Right renal pelvis (tissue), 4 donors: ENCODE measurements at regions not wholly inside any gene's neighbourhood (a gene's known extent, or its start where the extent isn't known, plus 50 kb on each side); places are given as distances from the start of the nearest gene placed in this dataset.

Source experiments
- DNase-seq, 4 donors: peaks; one replicate each; pipeline ENCODE4 v3.0.0-alpha.2; 2013; ENCODE audit warnings: low read depth in 4 of 4, low spot score in 3 of 4, missing footprints in 1 of 4

DNA sequence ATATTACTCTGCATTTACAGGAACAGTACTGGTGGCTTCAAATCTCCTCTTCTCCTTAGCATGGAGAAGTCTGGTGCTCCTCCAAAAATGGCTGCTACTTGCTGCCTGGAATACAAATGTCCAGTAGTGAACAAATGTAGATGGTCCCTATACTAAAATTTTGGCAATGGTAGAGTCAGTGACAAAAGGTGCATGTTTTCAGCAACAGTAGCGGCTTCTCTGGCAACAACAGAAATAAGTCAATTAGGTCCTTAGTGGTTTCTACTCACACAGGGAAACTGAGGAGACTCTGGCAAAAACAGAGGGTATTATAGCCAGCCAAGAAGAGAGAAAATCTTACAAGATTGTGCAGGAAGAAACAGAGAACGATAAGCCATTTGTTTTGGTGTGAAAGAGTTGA is 1368.4 kb upstream of the ADGRL3 start:
- DNase-seq: no peak

- DNase-seq: no peak
These were observed 1365.2 kb upstream of the ADGRL3 start for GRCh38 chr4:59834943-59835342.

- no peak for DNase-seq
These were observed 1362.4 kb upstream of the ADGRL3 start for GRCh38 chr4:59837751-59838150.

DNA sequence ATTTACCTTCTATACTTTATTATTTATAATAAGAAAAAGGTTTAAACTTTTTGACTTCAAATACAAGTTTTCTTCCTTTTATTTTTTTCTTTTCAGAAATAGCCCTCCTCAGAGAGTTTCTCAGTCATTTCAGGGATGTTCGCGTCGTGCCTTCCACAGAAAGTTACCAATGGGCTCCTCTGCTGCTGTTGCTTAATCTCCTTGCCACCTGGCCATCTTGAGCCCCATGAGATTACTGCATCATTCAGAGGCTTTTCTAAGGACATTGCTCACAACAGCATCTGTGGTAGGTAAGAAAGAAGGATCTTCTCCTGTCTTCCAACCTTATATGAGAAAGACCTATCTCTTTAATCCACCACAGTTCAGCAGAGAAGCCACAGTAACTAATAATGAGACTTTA is 1361.9 kb upstream of the ADGRL3 start:
- DNase-seq: no peak

DNA sequence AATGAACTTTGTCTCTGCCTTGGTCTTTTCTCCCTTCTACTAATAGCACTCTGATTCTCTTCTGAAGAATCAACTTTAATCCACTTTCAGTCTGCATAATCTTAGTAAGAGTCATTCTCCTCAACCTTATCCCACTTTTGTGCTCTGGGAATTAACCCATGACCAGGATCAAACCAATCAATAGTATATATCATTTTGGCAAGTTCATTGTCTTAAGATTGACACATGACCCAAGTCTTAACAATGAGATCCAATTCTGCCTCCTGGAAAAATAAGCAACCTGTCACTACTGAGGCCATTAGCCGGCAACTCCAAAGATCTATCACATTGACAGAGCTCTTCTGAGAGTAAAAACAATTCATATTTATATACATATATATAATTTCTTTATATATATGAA is 1358.4 kb upstream of the ADGRL3 start:
- no peak for DNase-seq

- no peak for DNase-seq
These were observed 1351.7 kb upstream of the ADGRL3 start for GRCh38 chr4:59848457-59848856.

DNA sequence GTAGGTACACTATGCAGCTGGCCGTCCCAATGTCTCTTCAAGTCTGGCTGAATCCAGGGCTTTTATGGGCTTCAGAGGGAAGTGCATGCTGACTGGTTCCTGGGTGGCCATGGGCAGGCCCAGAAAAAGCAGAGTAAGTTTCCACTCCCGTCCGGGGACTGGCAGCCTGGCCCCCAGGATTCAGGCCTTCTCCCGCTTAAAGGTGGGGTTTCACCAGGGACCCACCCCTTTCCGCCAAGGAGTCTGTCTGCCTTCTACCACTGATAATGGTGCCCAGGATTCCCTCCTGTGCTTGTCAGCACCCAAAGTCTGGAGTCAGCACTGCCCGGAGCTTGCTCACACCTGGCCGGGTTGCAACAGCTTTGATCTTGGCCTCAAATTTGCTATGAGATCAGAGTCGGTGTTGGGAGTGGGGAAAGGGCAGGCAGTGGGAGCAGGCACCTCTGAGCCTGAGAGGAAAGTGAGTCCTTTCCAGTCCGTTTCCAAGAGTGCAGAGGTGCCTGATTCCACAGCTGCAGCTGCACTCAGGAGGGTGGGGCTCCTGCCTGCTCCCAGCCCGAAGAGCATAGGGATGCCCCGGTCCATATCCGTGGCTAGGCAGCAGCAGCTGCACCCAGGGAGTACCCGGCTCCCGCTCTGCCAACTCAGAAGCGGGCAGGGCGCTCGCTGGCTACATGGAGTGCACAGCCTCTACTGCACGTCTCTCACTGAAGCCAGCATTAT is 1344.3 kb upstream of the ADGRL3 start:
- no peak for DNase-seq

DNA sequence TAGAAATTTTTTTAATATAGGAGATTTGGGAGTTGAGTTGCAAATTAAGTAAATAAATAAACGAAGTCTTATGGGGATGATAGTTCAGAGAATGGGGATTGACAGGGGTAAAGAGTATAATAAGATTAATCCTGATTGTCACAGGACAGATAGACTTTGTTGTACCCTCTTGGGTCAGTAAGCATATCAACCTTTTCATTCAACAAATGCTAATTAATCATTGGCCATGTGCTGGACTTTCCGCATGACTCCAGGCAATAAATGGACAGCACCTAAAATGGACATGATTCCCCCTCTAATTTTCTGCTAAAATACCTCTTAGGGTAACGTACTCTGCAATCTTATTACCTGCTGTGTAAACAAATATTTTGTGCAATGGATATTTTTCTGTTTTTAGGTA is 1331.1 kb upstream of the ADGRL3 start:
- no peak for DNase-seq

DNA sequence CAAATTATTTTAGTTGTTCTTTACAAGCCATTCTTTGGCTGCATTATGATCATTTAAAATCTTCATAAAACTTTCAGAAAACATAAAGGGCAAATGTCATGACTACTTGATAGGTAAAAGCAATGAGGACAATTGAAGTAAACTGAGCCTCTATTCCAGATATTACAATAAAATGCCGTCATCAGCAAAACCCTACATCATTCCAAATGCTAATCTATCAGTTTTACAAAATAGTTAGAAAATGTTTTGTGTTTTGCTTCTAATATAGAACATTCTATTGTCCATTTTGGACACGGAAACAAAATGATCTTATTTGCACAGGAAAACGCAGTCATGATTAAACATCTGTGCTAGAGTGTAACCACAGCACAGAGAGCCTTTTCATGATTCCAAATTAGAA is 1330.6 kb upstream of the ADGRL3 start:
- DNase-seq: no peak

DNA sequence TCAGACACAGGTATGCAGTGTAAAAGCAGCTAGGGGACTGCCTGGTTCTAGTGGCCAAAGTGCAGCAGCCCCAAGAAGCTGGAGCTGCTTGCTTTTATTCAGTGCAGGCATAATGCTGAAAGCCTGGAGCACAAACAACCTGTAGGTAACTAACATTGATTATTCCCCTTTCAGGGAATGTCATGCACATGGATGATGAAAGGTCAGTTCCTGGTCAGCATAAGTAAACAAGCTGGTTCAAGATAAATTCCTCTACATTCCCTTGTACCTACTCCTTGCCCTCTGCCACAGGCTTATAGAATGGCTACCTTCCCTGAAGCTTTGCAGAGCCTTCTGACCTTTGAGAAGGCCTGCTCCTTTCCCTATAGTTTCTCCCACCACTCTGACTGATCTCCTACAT is 1318.5 kb upstream of the ADGRL3 start:
- DNase-seq: no peak

- no peak for DNase-seq
These were observed 1295.8 kb upstream of the ADGRL3 start for GRCh38 chr4:59904331-59904730.

- no peak for DNase-seq
These were observed 1279.7 kb upstream of the ADGRL3 start for GRCh38 chr4:59920416-59920815.

DNA sequence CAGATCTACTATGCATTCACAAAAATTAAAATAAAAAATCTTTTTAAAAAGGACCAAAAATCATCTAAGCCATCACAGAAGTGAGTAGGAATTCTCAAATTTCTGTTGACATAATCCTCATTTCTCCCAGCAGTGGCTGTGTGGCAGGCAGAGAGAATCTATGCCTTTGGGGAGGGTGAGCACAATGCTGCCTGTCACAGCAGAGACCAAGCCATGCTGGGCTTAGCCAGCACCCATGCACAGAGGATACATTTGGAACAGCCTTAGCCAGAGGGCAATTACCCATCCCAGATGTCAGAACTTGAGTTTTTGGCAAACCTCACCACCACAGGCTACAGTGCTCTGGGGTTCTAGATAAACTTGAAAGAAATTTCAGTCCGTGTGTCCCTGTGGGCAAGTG is 1274.8 kb upstream of the ADGRL3 start:
- DNase-seq: no peak

DNA sequence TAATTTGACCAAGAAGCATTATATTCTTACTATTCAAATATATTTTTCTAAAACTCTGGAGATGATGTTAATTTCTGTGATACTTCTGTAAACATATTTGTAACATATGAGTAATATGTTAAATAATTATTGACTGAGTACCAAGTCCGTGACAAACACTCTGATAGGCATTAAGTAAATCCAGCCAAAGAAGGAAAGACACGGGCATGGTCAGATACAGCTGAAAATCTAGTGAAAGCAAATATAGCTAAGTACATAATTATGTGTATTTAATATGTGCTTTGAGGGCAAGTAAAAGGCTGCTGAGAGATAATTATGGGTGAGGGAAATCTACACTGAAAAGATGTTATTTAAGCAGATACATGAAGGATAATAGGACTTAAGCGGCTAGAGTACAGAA is 1263.6 kb upstream of the ADGRL3 start:
- no peak for DNase-seq

GRCh38 chr4:59938166-59938565 is 1262.0 kb upstream of the ADGRL3 start:
- DNase-seq: no peak

GRCh38 chr4:59945277-59945676 is 1254.8 kb upstream of the ADGRL3 start:
- no peak for DNase-seq

DNA sequence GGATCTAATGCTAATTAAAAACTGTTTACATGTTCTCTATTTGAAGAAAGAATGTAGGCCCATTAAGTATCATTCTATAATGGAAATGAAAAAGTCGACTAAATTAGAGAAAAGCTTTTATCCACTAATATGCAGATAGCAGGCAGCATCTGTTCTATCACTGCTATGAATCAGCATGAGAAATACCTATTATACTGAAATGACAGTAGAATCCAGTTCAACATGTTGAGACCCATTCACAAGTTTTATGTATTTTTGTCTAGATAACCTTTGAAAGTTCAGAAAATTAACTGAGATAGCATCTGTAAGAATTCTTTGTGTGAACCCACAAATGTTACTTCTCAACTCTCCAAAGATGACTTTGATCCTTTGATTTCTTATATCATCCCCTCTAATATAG is 1254.4 kb upstream of the ADGRL3 start:
- no peak for DNase-seq

DNA sequence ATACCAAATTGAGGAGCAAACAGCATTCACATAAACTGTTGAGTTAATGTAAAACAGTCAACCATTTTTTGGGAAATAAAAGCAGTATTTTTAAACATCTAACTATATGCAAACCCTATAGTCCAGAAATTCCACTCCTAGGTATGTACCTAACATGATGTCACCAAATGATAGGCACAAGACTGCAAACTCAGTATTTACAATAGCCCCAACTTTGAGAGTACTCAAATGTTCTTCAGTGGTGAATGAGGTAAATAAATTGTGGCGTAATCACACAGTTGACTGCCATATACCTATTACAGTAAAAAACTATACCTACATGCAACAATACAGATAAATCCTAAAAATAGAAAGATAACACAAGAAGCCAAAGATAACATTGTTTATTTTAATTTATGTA is 1243.8 kb upstream of the ADGRL3 start:
- DNase-seq: no peak

DNA sequence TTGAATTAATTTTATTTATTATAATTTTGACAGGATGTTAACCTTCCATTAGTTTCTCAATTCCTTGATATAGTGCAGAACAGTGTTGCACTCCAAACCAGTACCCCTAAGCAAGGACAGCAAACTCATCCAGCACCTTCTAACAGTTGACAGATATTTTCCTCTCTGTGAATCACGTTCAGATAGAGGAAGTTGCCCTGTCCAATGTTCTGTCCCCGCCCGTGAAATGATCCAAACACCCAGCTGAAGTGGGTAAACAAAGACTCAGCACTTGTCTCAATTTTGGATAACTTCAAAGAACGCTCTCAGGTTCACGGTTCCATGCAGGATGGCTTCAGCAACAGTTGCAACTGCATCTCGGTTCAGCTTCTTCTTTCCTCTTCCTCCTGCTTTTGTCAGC is 1240.0 kb upstream of the ADGRL3 start:
- DNase-seq: no peak

- DNase-seq: no peak
These were observed 1233.4 kb upstream of the ADGRL3 start for GRCh38 chr4:59966758-59967157.

DNA sequence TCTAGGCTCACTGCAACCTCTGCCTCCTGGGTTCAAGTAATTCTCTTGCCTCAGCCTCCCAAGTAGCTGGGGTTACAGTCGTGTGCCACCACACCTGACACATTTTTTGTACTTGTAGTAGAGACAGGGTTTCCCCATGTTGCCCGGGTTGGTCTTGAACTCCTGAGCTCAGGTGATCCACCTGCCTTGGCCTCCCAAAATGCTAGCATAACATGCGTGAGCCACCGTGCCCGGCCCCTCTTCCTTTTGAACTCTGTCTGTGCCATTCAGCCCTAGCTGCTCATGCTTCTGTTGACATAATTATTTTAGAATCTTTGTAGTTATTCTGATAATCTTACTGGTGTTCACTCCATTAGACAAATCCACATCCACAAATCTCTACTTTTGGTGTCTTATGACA is 1231.3 kb upstream of the ADGRL3 start:
- no peak for DNase-seq

GRCh38 chr4:59969909-59970308 is 1230.2 kb upstream of the ADGRL3 start:
- DNase-seq: no peak

DNA sequence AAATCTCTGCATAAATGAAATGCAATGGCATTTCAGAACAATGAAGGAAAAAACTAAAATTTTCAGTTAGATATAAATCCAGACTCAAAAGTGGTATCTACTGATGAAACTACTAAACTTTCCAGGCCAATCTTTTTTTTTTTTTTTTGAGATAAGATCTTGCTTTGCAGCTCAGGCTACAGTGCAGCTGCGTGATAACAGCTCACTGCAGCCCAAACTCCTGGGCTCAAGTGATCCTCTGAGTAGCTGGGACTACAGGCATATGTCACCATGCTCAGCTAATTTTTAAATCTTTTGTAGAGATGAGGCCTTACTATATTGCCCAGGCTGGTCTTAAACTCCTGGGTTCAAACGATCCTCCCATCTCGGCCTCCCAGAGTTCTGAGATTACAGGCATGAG is 1228.2 kb upstream of the ADGRL3 start:
- no peak for DNase-seq
